ENCODE measurements at regions not wholly inside any gene's neighbourhood (a gene's known extent, or its start where the extent isn't known, plus 50 kb on each side); places are given as distances from the start of the nearest gene placed in this dataset.
A peak's percentile ranks its signal among the peaks of the same experiment; 100 is the strongest.

GRCh38 chr1:222157612-222158011 lies 390.3 kb downstream of the HHIPL2 start:
- H3K27me3 ChIP-seq (ENCODE audit: control insufficient read depth, insufficient read depth, low read length) = no peaks in the 10 kb centered on the region
- no peaks in the 10 kb centered on the region for H3K36me3 ChIP-seq (ENCODE audit: control insufficient read depth, insufficient read depth, low read length)
- WGBS (ENCODE audit: insufficient coverage, low lambda C conversion rate) = no CpG with 5 or more reads among the region's 1 CpG
- H3K4me3 ChIP-seq (ENCODE audit: low read length) = no peak overlapping the region
- no peaks in the 10 kb centered on the region for H3K4me1 ChIP-seq (ENCODE audit: control insufficient read depth, insufficient read depth, low read length)
- H3K27ac ChIP-seq (ENCODE audit: low read length) = no peak overlapping the region
- DNase-seq = no peak
- no peaks in the 10 kb centered on the region for H3K9me3 ChIP-seq (ENCODE audit: control insufficient read depth, low read depth, low read length)

- Histone ChIP-seq H3K9me3 (ENCODE audit: control insufficient read depth, low read depth, low read length) (no peaks in the 10 kb centered on the region), H3K27ac (ENCODE audit: low read length) (no peak overlapping the region), H3K36me3 (ENCODE audit: control insufficient read depth, insufficient read depth, low read length) (no peaks in the 10 kb centered on the region), H3K4me3 (ENCODE audit: low read length) (no peak overlapping the region), H3K27me3 (ENCODE audit: control insufficient read depth, insufficient read depth, low read length) (no peaks in the 10 kb centered on the region), H3K4me1 (ENCODE audit: control insufficient read depth, insufficient read depth, low read length) (no peaks in the 10 kb centered on the region)
- no CpG with 5 or more reads among the region's 1 CpG for WGBS (ENCODE audit: insufficient coverage, low lambda C conversion rate)
- no peak for DNase-seq
These were observed 398.3 kb upstream of the DUSP10 start for GRCh38 chr1:222140206-222140605.

GRCh38 chr1:222138095-222138494 lies 396.2 kb upstream of the DUSP10 start:
- DNase-seq = no peak

GRCh38 chr1:222136869-222137268 lies 395.0 kb upstream of the DUSP10 start:
- H3K4me1 ChIP-seq (ENCODE audit: control insufficient read depth, insufficient read depth, low read length) = no peaks in the 10 kb centered on the region
- 91% methylated on average over 1 of the region's 1 CpG for WGBS (ENCODE audit: insufficient coverage, low lambda C conversion rate)
- no peaks in the 10 kb centered on the region for H3K27me3 ChIP-seq (ENCODE audit: control insufficient read depth, insufficient read depth, low read length)
- no peak overlapping the region for H3K4me3 ChIP-seq (ENCODE audit: low read length)
- H3K27ac ChIP-seq (ENCODE audit: low read length) = no peak overlapping the region
- no peak for DNase-seq
- no peaks in the 10 kb centered on the region for H3K36me3 ChIP-seq (ENCODE audit: control insufficient read depth, insufficient read depth, low read length)
- no peaks in the 10 kb centered on the region for H3K9me3 ChIP-seq (ENCODE audit: control insufficient read depth, low read depth, low read length)

More at GRCh38 chr1:222138095-222138494, 396.2 kb upstream of the DUSP10 start:
- Histone ChIP-seq H3K4me3 (ENCODE audit: low read length) (no peak overlapping the region), H3K27ac (ENCODE audit: low read length) (no peak overlapping the region), H3K27me3 (ENCODE audit: control insufficient read depth, insufficient read depth, low read length) (no peaks in the 10 kb centered on the region), H3K4me1 (ENCODE audit: control insufficient read depth, insufficient read depth, low read length) (no peaks in the 10 kb centered on the region), H3K36me3 (ENCODE audit: control insufficient read depth, insufficient read depth, low read length) (no peaks in the 10 kb centered on the region), H3K9me3 (ENCODE audit: control insufficient read depth, low read depth, low read length) (no peaks in the 10 kb centered on the region)
- 100% methylated on average over 9 of the region's 15 CpGs for WGBS (ENCODE audit: insufficient coverage, low lambda C conversion rate)

GRCh38 chr1:222129041-222129440 lies 387.2 kb upstream of the DUSP10 start:
- Histone ChIP-seq H3K27me3 (ENCODE audit: control insufficient read depth, insufficient read depth, low read length) (no peaks in the 10 kb centered on the region), H3K4me1 (ENCODE audit: control insufficient read depth, insufficient read depth, low read length) (no peaks in the 10 kb centered on the region), H3K27ac (ENCODE audit: low read length) (no peak overlapping the region), H3K36me3 (ENCODE audit: control insufficient read depth, insufficient read depth, low read length) (no peaks in the 10 kb centered on the region), H3K4me3 (ENCODE audit: low read length) (no peak overlapping the region), H3K9me3 (ENCODE audit: control insufficient read depth, low read depth, low read length) (peaks cover 2% of the 10 kb centered on the region)
- DNase-seq = no peak

- H3K4me3 ChIP-seq (ENCODE audit: low read length) = no peak overlapping the region
- WGBS (ENCODE audit: insufficient coverage, low lambda C conversion rate) = no CpG with 5 or more reads among the region's 3 CpGs
- peaks cover 2% of the 10 kb centered on the region for H3K9me3 ChIP-seq (ENCODE audit: control insufficient read depth, low read depth, low read length)
- no peaks in the 10 kb centered on the region for H3K27me3 ChIP-seq (ENCODE audit: control insufficient read depth, insufficient read depth, low read length)
- H3K4me1 ChIP-seq (ENCODE audit: control insufficient read depth, insufficient read depth, low read length) = no peaks in the 10 kb centered on the region
- H3K36me3 ChIP-seq (ENCODE audit: control insufficient read depth, insufficient read depth, low read length) = no peaks in the 10 kb centered on the region
- no peak overlapping the region for H3K27ac ChIP-seq (ENCODE audit: low read length)
- no peak for DNase-seq
These were observed 385.8 kb upstream of the DUSP10 start for GRCh38 chr1:222127526-222128152.

GRCh38 chr1:222127096-222127495 lies 385.2 kb upstream of the DUSP10 start:
- no peak overlapping the region for H3K27ac ChIP-seq (ENCODE audit: low read length)
- no peaks in the 10 kb centered on the region for H3K36me3 ChIP-seq (ENCODE audit: control insufficient read depth, insufficient read depth, low read length)
- no peaks in the 10 kb centered on the region for H3K4me1 ChIP-seq (ENCODE audit: control insufficient read depth, insufficient read depth, low read length)
- no peaks in the 10 kb centered on the region for H3K27me3 ChIP-seq (ENCODE audit: control insufficient read depth, insufficient read depth, low read length)
- no peak for DNase-seq
- no peak overlapping the region for H3K4me3 ChIP-seq (ENCODE audit: low read length)
- WGBS (ENCODE audit: insufficient coverage, low lambda C conversion rate) = no CpG with 5 or more reads among the region's 2 CpGs
- H3K9me3 ChIP-seq (ENCODE audit: control insufficient read depth, low read depth, low read length) = peaks cover 2% of the 10 kb centered on the region

GRCh38 chr1:222126052-222126451 lies 384.2 kb upstream of the DUSP10 start:
- no peaks in the 10 kb centered on the region for H3K27me3 ChIP-seq (ENCODE audit: control insufficient read depth, insufficient read depth, low read length)
- H3K4me1 ChIP-seq (ENCODE audit: control insufficient read depth, insufficient read depth, low read length) = no peaks in the 10 kb centered on the region
- H3K36me3 ChIP-seq (ENCODE audit: control insufficient read depth, insufficient read depth, low read length) = no peaks in the 10 kb centered on the region
- WGBS (ENCODE audit: insufficient coverage, low lambda C conversion rate) = no CpG with 5 or more reads among the region's 4 CpGs
- no peak overlapping the region for H3K4me3 ChIP-seq (ENCODE audit: low read length)
- DNase-seq = peak in 1 of 2 donors; percentile 50
- H3K9me3 ChIP-seq (ENCODE audit: control insufficient read depth, low read depth, low read length) = peaks cover 2% of the 10 kb centered on the region
- H3K27ac ChIP-seq (ENCODE audit: low read length) = no peak overlapping the region

- DNase-seq = no peak
- WGBS (ENCODE audit: insufficient coverage, low lambda C conversion rate) = no CpG with 5 or more reads among the region's 1 CpG
- Histone ChIP-seq H3K36me3 (ENCODE audit: control insufficient read depth, insufficient read depth, low read length) (no peaks in the 10 kb centered on the region), H3K27ac (ENCODE audit: low read length) (no peak overlapping the region), H3K4me1 (ENCODE audit: control insufficient read depth, insufficient read depth, low read length) (no peaks in the 10 kb centered on the region), H3K4me3 (ENCODE audit: low read length) (no peak overlapping the region), H3K9me3 (ENCODE audit: control insufficient read depth, low read depth, low read length) (peaks cover 2% of the 10 kb centered on the region), H3K27me3 (ENCODE audit: control insufficient read depth, insufficient read depth, low read length) (no peaks in the 10 kb centered on the region)
These were observed 382.7 kb upstream of the DUSP10 start for GRCh38 chr1:222124602-222125001.

- Histone ChIP-seq H3K36me3 (ENCODE audit: control insufficient read depth, insufficient read depth, low read length) (no peaks in the 10 kb centered on the region), H3K9me3 (ENCODE audit: control insufficient read depth, low read depth, low read length) (peaks cover 2% of the 10 kb centered on the region), H3K27me3 (ENCODE audit: control insufficient read depth, insufficient read depth, low read length) (no peaks in the 10 kb centered on the region), H3K27ac (ENCODE audit: low read length) (no peak overlapping the region), H3K4me3 (ENCODE audit: low read length) (no peak overlapping the region), H3K4me1 (ENCODE audit: control insufficient read depth, insufficient read depth, low read length) (no peaks in the 10 kb centered on the region)
- WGBS (ENCODE audit: insufficient coverage, low lambda C conversion rate) = no CpG with 5 or more reads among the region's 2 CpGs
- DNase-seq = no peak
These were observed 381.2 kb upstream of the DUSP10 start for GRCh38 chr1:222123111-222123510.

- Histone ChIP-seq H3K27me3 (ENCODE audit: control insufficient read depth, insufficient read depth, low read length) (no peaks in the 10 kb centered on the region), H3K36me3 (ENCODE audit: control insufficient read depth, insufficient read depth, low read length) (no peaks in the 10 kb centered on the region), H3K4me1 (ENCODE audit: control insufficient read depth, insufficient read depth, low read length) (no peaks in the 10 kb centered on the region), H3K27ac (ENCODE audit: low read length) (no peak overlapping the region), H3K4me3 (ENCODE audit: low read length) (no peak overlapping the region), H3K9me3 (ENCODE audit: control insufficient read depth, low read depth, low read length) (no peaks in the 10 kb centered on the region)
- DNase-seq = no peak
- 85% methylated on average over 1 of the region's 2 CpGs for WGBS (ENCODE audit: insufficient coverage, low lambda C conversion rate)
These were observed 375.9 kb upstream of the DUSP10 start for GRCh38 chr1:222117809-222118208.
